ENCODE measurements at regions not wholly inside any gene's neighbourhood (a gene's known extent, or its start where the extent isn't known, plus 50 kb on each side); places are given as distances from the start of the nearest gene placed in this dataset.
A peak's percentile ranks its signal among the peaks of the same experiment; 100 is the strongest.

- FAIRE-seq, result no peak
- Histone ChIP-seq H3K9me3 (ENCODE audit: insufficient read depth, low read depth, low read length) (no peaks in the 10 kb centered on the region), H3K9ac (ENCODE audit: low read length) (no peak overlapping the region), H3K4me2 (ENCODE audit: low read length) (no peak overlapping the region), H4K20me1 (ENCODE audit: insufficient read depth, low read length) (no peaks in the 10 kb centered on the region), H3K4me1 (ENCODE audit: insufficient read depth, low read length) (peaks cover 2% of the 10 kb centered on the region), H3K27ac (ENCODE audit: low read depth, low read length) (no peak overlapping the region), H3K27me3 (ENCODE audit: insufficient read depth, low read length) (no peaks in the 10 kb centered on the region), H2AFZ (ENCODE audit: low read depth, low read length) (no peak overlapping the region), H3K79me2 (ENCODE audit: insufficient read depth, low read length) (no peaks in the 10 kb centered on the region), H3K4me3 (ENCODE audit: insufficient read depth, low read depth, low read length) (no peak overlapping the region), H3K36me3 (ENCODE audit: insufficient read depth, low read length) (no peaks in the 10 kb centered on the region)
- DNase-seq (ENCODE audit: low read depth), result no peak
- Mint-ChIP-seq H3K27me3 (ENCODE audit: low read depth, unreplicated experiment) (no peaks in the 10 kb centered on the region), H3K9me3 (ENCODE audit: unreplicated experiment) (no peaks in the 10 kb centered on the region), H3K27ac (ENCODE audit: unreplicated experiment) (no peak overlapping the region), H3K4me1 (ENCODE audit: low read depth, unreplicated experiment) (peaks cover 13% of the 10 kb centered on the region), H3K36me3 (ENCODE audit: low read depth, unreplicated experiment) (no peaks in the 10 kb centered on the region), H3K4me3 (ENCODE audit: unreplicated experiment) (no peak overlapping the region)
- TF ChIP-seq CTCF (IDR thresholded peaks at IDR 0.05; ENCODE audit: insufficient read depth, low read depth, low read length) (no peak), EZH2 (IDR thresholded peaks at IDR 0.05; ENCODE audit: insufficient read depth, low read length) (no peak)
Measured at GRCh38 chr2:160660741-160661140, 167.1 kb upstream of the RBMS1 start.

GRCh38 chr2:160664603-160665140, 171.1 kb upstream of the RBMS1 start:
- Histone ChIP-seq H3K4me2 (ENCODE audit: low read length) (no peak overlapping the region), H3K36me3 (ENCODE audit: insufficient read depth, low read length) (no peaks in the 10 kb centered on the region), H3K4me1 (ENCODE audit: insufficient read depth, low read length) (peaks cover 20% of the 10 kb centered on the region), H3K9ac (ENCODE audit: low read length) (no peak overlapping the region), H2AFZ (ENCODE audit: low read depth, low read length) (peak overlapping the region; percentile 28), H3K27ac (ENCODE audit: low read depth, low read length) (no peak overlapping the region), H4K20me1 (ENCODE audit: insufficient read depth, low read length) (no peaks in the 10 kb centered on the region), H3K79me2 (ENCODE audit: insufficient read depth, low read length) (no peaks in the 10 kb centered on the region), H3K4me3 (ENCODE audit: insufficient read depth, low read depth, low read length) (no peak overlapping the region), H3K9me3 (ENCODE audit: insufficient read depth, low read depth, low read length) (no peaks in the 10 kb centered on the region), H3K27me3 (ENCODE audit: insufficient read depth, low read length) (no peaks in the 10 kb centered on the region)
- DNase-seq (ENCODE audit: low read depth), result no peak
- no peak for TF ChIP-seq CTCF (IDR thresholded peaks at IDR 0.05; ENCODE audit: insufficient read depth, low read depth, low read length)
- TF ChIP-seq EZH2 (IDR thresholded peaks at IDR 0.05; ENCODE audit: insufficient read depth, low read length), result no peak
- Mint-ChIP-seq H3K27ac (ENCODE audit: unreplicated experiment) (no peak overlapping the region), H3K27me3 (ENCODE audit: low read depth, unreplicated experiment) (no peaks in the 10 kb centered on the region), H3K4me3 (ENCODE audit: unreplicated experiment) (no peak overlapping the region), H3K36me3 (ENCODE audit: low read depth, unreplicated experiment) (no peaks in the 10 kb centered on the region), H3K4me1 (ENCODE audit: low read depth, unreplicated experiment) (peaks cover 31% of the 10 kb centered on the region), H3K9me3 (ENCODE audit: unreplicated experiment) (no peaks in the 10 kb centered on the region)
- peak; percentile 41 for FAIRE-seq

Data from astrocyte (in vitro differentiated cells and primary cell).